ENCODE measurements at regions not wholly inside any gene's neighbourhood (a gene's known extent, or its start where the extent isn't known, plus 50 kb on each side); places are given as distances from the start of the nearest gene placed in this dataset.

DNA sequence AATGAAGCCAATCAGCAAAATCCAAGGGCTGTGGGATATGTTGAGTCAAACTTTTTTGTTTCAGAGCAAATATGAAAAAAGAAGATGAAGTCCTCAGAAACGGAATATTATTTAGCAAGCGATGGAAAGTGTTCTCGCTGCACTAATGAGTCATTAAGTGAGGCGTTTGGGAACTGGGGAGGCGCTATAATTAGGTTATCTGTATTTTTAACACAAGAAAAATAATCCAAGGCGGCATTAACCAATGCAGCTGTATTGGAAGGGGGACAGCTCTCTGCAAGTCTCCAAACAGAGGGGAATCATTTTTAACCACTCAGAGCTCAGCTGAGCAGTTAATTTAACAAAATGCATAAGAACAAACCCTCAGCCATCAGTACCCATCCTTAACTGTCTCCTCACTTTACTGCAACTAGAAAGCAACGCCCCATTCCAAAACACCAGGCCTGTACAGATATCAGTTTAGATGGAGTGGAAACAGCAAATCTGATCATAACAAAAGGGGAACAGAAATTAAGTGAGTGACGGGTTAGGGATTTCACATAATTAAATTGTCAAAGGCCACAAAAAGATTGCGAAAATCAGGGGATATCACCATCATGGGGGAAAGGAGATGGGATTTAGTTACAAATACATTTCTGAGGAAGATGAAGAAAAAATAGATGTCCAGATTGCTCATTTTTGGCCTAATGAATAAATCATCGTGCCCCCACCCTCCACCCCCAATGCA lies 211.0 kb upstream of the TOX3 start:
- TF ChIP-seq POLR2A (IDR thresholded peaks at IDR 0.05) = no peak
- TF ChIP-seq, protein P1, sequence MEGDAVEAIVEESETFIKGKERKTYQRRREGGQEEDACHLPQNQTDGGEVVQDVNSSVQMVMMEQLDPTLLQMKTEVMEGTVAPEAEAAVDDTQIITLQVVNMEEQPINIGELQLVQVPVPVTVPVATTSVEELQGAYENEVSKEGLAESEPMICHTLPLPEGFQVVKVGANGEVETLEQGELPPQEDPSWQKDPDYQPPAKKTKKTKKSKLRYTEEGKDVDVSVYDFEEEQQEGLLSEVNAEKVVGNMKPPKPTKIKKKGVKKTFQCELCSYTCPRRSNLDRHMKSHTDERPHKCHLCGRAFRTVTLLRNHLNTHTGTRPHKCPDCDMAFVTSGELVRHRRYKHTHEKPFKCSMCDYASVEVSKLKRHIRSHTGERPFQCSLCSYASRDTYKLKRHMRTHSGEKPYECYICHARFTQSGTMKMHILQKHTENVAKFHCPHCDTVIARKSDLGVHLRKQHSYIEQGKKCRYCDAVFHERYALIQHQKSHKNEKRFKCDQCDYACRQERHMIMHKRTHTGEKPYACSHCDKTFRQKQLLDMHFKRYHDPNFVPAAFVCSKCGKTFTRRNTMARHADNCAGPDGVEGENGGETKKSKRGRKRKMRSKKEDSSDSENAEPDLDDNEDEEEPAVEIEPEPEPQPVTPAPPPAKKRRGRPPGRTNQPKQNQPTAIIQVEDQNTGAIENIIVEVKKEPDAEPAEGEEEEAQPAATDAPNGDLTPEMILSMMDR (IDR thresholded peaks at IDR 0.05) = no peak
- no peak for TF ChIP-seq EP300 (IDR thresholded peaks at IDR 0.05; ENCODE audit: low read depth)

Measured in transverse colon (tissue), 3 donors.